HG03025 (cell line): ENCODE measurements at regions not wholly inside any gene's neighbourhood (a gene's known extent, or its start where the extent isn't known, plus 50 kb on each side); places are given as distances from the start of the nearest gene placed in this dataset.
"Not testable (repeated sequence)": the region's sequence is repeated elsewhere in the genome, so short reads cannot be mapped to it uniquely, and the experiment has no call there.

Experiments
- ATAC-seq: cut with Tn5 transposase; IDR thresholded peaks from one replicate; pipeline ENCODE4 v1.9.1; 2021; ENCODE audit warnings: mild to moderate bottlenecking, moderate library complexity; ENCODE audit not compliant: unreplicated experiment, low FRiP score

DNA sequence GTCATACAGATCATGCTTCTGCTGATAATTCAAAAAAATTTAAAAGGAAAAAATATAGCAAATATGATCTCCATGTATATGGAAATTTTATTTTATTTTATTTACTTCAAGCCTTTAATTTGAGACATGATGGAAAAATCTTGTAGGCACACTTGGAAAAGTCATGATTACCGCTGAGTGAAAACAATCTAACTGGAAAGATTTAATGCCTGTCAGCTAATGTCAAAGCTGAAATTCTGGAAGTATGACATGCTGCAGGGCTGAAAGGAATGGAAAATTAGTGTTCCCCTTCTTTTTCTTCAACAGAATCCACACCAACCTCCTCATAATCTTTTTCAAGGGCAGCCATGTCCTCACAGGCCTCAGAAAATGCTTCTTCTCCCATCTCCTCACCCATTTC, 58.2 kb downstream of the RPRM start:
- no peak for ATAC-seq

DNA sequence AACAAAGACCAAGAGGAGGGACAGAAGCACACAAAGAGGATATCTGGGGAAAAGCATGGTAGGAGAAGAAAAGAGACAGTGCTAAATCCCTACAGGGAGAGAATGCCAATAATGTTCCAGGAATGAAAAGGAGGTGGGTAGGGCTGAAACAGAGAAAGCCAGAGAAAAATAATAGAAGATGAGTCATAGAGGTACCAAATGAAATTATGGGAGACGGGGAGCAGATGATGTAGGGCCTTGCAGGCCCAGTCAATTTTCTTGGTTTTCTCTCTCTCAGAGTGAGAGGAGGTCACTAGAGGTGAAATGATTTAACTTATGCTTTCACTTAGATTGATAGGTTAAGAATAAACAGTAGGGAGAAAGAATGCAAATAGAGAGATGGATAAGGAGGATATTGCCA, 61.5 kb downstream of the RPRM start:
- no peak for ATAC-seq

DNA sequence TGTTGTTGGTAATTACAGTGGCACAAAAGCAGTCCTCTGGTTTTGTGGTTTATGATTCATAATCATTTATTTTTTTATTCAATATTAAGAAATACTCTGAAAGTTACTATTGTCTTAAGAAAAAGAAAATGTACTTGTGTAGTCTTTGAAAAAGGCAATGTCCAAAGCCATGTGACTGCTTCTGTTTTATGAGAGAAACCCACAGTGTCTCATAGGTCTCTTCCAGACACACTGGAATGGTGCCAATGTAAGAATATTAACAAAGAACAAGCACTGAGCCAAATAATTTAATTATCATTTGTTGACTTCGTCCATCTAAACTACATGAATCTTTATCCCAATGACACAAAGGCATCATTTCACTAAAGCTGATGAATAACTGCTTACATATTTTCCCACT, 62.5 kb downstream of the RPRM start:
- ATAC-seq: no peak

DNA sequence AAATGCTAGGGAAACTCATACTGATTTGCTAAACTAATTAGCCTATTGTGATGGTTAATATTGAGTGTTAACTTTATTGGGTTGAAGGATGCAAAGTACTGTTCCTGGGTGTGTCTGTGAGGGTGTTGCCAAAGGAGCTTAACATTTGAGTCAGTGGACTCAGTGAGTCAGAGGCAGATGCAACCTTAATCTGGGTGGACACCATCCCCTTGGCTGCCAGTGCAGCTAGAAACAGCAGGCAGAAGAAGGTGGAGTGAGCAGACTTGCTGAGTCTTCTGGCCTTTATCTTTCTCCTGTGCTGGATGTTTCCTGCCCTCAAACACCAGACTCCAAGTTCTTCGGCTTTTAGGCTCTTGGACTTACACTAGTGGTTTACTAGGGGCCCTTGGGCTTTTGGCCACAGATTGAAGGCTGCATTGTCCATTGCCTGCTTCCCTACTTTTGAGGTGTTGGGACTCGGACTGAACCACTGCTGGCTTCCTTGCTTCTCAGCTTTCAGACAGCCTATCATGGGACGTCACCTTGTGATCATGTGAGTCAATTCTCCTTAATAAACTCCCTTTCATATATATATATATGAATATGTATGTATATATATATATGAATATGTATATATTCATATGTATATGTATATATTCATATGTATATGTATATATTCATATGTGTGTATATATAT, 69.7 kb downstream of the RPRM start:
- ATAC-seq: no peak

DNA sequence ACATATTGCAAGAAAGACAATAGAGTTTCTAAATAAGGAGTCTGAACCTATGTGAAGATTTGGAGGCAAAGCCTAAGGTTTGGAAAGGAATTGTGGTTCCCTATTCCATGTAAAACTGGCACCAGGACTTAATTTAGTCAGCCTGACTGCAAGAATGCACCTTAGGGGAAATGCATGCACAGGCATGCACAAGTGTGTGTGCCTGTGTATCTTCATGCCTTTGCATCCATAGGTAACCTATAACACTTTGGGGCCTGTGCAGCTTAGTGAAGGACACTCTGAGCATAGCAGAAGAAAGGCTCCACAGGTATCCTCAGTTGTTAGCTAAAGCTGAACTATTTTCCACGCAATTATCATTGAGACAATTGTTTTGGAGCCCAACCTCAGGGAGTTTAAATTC, 73.4 kb downstream of the RPRM start:
- no peak for ATAC-seq

DNA sequence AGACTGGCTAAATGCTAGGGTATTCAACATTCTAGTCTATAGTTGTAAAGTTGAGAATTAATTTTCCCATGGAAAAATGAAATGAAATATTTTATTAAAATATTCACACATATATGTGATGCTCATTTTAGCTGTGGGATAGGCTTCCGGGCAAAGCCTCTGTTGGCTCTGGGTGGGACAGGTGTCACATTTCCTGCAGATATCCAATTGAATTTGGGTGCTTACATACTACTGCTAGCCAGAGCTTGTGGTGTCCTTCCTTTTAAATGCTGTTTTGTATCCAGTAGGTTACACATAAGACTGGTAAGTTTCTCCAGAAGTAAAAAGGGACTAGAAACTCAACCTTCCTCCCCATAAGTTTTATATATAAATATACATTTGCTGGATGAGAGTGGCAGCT, 73.8 kb downstream of the RPRM start:
- ATAC-seq: no peak

DNA sequence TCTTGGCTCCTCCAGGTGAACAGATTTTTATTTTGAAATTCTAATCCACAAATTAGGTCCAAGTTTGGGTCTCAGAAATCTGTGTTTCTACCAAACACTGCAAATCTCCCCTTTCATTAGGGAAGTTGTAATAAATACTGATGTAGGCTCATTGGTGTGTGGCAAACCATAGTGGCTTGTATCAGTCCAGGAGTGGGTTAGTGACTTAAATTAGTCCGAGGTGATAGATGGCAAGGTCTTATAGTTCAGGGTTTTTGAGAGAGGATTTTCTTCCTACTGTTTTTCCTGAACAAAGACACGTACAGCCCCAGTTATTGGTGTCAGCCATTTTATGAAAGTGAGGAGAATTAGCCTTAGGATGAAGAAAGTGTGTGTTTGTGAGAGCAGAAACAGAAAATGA, 74.6 kb downstream of the RPRM start:
- no peak for ATAC-seq

DNA sequence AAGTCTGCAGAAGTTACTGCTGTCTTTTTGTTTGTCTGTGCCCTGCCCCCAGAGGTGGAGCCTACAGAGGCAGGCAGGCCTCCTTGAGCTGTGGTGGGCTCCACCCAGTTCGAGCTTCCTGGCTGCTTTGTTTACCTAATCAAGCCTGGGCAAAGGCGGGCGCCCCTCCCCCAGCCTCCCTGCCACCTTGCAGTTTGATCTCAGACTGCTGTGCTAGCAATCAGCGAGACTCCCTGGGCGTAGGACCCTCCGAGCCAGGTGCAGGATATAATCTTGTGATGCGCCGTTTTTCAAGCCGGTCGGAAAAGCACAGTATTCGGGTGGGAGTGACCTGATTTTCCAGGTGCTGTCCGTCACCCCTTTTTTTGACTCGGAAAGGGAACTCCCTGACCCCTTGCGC, 75.2 kb downstream of the RPRM start:
- ATAC-seq: not testable (repeated sequence)

DNA sequence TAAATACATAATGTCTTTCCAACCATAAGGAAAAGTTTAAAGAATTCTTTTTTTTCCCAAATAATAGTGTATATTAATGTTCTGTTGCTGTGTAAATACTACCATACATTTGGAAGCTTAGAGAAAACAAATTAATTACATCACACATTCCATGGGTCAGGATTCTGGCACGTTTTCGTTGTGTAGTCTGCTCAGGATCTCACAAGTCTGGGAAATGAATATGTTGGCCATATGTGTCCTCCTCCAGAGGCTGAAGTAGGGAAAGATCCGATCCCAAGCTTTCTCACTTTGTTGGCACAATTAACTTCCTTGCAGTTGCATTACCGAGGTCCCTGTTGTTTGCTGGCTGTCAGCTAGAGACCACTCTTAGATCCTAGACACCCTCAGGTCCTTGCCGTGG, 83.9 kb downstream of the RPRM start:
- ATAC-seq: no peak

DNA sequence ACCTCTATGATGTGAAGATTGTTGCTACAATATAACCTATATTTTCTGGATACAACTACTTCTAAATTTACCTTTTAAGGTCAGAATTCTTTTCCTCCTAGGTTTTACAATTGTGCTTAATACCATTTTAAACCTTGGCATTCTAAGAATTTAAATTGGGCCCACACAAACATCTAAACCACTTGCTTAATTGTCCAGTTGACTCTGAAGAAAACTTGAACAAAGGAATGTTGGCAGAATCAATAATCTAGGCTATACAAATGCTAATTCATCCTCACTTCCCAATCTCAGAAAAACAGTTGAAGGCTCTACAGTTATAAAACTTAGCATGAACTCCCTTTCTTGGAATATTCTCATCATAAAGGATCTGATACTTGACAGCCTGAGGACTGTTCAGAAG, 84.3 kb downstream of the RPRM start:
- no peak for ATAC-seq

DNA sequence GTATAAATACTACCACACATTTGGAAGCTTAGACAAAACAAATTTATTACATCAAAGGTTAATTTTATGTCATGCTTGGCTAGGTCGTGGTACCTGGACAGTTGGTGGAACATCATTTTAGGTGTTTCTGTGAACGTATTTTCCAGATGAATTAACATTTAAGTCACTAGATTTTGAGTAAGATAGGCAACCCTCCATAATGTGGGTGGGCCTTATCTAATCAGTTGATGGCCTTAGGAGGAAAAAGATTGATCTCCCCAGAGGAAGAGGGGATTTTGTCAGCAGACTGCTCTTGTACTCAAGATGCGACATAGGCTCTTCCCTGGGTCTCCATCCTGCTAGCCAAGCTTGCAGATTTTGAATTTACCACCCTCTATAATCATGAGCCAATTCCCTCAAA, 85.0 kb downstream of the RPRM start:
- no peak for ATAC-seq

DNA sequence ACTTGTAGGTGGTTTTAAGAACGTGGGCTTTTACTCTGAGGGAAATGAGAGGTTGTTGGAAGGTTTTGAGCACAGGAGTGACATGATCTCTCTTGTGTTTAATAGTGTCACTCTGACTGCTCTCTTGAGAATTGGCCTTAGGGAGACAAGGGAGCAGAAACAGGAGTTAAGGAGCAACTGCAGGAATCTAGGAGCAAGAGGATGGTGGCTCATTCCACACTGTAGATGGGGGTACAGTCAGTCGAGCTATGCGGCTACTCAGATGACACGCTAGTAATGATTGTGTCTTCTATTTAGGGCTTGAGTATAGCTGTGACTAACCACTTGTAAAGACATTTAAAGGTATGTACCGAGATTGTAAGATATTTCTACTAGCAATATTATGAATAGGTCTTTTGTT, 87.4 kb downstream of the RPRM start:
- no peak for ATAC-seq

DNA sequence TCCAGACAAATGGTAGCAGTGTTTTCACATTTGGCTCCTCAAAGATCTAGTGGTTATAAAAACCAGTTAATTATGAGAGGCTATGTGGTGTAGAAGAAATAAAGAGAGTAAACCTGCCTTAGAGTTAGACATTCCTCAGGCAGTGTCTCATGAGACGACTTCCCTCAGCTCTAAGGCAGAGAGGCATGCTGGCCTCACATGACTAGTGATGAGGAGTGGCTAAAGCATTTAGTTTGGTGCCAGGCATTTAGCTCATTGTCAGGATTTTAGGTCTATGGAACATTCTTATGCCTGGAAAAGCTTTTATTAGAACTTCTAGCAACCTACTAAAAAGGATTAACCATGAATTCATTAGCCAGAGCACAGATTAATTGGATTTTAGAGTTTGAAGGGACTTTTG, 90.3 kb downstream of the RPRM start:
- ATAC-seq: no peak

DNA sequence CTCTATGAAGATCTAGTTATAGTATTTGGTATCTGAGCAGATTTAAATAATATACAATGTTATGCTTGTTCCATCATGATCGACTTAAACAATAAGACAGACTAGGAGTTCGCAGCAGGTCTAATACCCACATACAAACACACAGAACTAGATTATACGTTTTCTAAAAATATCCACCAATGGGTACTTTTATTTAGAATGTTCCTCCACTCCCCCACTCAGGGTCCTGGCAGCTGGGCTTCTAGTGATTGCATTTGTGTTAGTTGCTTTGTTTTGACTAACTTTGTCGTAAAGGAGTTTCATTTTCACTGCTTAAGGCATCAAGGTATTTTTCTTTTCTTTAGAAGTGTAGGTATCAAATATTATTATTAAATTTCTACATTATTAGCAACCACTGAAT, 91.4 kb downstream of the RPRM start:
- no peak for ATAC-seq

DNA sequence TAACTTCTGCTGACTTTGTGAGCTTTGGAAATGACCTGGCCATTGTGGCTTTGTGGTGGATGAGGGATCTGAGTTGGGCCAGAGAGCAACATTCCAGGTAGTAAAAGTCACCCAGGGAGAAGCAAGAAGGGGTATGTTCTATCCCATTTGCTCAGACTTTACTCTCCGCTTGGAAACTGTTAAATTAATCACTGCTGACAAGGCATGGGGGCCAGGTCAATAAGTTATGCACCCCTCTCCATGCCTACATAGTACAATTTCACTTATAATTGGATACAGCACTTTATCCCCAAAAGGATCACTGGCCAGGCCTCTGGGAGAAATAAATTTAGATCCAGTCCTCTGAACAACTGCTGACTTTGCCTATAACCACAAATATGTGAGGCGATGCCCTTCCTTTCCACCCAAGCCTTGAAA, 92.1 kb downstream of the RPRM start:
- ATAC-seq: no peak

DNA sequence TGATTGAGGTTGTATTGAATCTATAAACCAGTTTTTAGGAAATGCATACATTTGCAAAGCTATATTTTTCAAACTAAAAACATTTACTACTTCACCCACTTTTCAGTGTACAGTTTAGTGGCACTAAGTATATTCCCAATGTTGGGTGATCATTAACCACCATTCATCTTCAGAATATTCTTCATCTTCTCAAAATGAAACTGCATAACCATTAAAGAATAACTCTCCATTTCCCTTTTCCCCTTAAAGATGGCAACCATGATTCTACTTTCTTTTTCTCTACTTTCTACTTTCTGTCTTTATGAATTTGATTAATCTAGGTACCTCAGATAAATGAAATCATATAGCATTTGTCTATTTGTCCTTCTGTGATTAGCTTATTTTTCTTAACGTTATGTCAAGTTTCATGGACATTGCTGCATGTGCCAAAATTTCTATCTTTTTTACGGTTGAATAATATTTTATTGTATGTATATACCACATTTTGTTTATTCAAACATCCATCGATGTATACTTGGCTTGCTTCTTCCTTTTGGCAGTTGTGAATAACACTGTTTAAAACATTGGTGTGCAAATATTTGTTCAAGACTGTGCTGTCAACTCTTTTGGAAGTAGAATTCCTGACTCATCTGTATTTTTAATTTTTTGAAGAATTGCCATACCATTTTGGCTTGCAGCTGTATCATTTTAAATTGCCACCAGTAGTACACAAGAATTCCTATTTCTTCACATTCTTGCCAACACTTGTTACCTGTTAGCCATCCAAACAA, 104.9 kb downstream of the RPRM start:
- ATAC-seq: no peak

DNA sequence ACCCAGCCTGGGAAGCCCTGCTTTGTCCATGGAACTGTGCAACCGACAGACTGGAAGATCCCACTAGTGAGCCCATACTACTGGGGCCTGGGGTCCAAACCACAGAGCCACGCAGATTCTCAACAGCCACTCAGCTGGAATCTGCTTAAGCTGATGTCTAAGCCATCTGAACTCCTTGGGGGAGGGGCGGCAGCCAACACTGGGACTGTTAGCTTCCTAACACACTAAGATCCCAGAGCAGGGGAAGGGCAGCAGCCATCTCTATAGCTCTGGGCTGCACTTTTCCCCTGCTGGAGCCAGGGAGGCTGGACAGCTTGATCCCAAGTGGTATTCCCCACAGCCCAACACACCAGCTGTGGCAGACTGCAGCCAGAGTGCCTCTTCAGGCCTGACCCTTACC, 118.3 kb downstream of the RPRM start:
- no peak for ATAC-seq

DNA sequence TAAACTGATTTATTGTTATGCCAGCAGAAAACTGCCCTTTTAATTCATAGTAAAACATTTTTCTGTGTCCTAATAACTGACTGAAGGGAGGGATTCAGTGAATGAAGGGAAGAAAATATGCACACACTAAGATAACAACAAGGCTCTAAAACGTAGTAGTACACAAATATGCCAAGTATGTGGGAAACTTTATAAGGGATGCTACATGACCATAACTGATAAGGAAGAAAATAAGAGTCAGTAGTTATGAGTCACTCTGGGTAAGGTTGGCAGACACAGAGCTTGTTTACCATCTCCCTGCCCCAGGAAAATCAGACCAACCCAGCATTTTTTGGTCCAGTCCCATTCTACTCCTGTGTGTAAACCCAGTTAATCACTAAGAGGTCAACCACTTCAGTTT, 124.2 kb downstream of the RPRM start:
- no peak for ATAC-seq

DNA sequence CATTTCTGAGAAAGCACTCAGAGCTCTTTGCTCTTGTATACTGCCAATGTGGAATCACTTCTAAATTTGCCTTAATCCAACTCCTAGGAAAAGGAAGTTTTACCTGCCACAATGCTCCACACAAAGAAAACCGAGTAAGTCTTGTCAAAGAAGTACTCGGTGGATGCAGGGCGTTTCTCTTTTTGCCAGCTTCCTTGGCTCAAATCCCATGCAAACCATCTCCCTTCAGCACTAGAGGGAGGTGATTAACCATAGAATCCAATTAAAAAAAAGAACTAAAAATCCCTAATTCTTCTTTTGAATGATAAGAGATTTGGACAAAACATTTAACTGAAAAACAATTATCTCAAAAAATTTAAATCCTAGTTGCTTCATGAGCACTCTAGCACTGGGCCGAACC, 129.0 kb downstream of the RPRM start:
- ATAC-seq: no peak

DNA sequence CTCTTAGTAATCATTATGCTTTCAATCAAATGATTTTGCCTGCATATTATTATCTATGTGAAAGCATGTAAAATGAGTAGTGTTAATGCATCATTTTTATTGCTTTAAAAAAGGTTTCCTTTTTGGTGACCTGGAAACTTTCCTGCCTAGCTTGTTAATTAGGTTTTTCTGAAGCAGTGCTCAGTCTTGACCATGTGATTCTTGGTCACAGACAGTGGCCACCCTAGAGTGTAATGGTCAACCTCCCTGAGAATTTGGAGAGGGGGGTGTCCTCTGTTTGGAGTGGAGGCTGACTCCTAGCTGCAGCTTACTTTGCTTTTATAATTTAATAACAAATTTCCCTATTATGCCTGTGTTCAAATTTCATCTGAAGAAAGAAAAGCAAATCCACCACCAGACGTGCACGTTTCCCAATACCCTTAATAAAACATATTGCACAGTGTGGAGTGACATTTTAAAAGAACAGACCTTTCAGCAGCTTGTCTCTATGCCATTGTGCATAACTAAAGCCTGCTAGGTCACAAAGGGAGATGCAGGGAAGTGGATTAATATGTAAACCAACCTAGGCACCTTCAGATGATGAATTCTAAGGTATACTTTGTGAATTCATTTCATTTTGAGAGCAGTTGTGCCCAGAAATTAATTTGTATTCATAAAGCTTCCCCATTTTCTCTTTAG, 130.6 kb downstream of the RPRM start:
- no peak for ATAC-seq

DNA sequence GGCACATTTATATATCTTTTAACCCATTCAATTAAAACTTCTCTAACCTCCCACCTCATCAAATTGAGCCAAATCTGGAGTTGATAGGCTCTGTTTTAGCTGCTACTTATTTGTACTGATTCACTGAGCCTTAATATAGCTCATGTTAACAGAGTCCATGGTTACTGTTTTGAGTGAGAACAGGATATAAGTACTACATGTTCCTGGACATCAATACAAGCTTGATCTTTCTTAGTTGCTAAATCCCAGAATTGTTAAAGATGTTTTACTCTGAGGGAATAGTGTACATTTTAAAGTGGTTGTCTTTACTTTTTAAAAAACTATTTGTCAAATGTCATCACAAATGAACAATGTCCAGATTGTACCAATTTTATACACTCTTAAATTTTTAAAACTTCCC, 157.7 kb downstream of the RPRM start:
- ATAC-seq: no peak

DNA sequence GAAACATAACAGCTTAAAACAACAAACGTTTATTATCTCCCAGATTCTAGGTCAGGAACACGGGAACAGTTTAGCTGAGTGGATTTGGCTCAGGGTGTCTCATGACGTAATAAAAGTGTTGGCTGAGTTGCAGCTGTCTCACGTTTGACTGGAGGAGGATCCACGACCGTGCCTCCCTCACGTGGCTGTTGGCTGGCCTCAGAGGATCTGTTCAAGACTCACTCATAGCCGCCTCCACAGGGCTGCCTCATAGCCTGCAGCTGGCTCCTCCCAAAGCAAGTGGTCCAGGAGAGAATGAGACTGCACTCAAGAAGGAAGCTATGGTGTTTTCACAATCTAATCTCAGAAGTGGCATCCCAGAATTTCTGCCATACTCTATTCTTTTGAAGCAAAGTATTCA, 167.1 kb downstream of the RPRM start:
- ATAC-seq: no peak
